DND-41 (cell line): ENCODE measurements at regions not wholly inside any gene's neighbourhood (a gene's known extent, or its start where the extent isn't known, plus 50 kb on each side); places are given as distances from the start of the nearest gene placed in this dataset.

Source experiments
- EZH2 ChIP-seq: IDR thresholded peaks from 3 replicates; pipeline ENCODE4 v1.6.1; 2012; ENCODE audit warnings: borderline replicate concordance, low read depth, mild to moderate bottlenecking, moderate library complexity, low read length, inconsistent platforms; ENCODE audit not compliant: severe bottlenecking
- TF ChIP-seq, protein P1 (sequence below): IDR thresholded peaks from 2 replicates; pipeline ENCODE4 v1.5.1; 2012; ENCODE audit warnings: borderline replicate concordance, low read length, moderate library complexity, mild to moderate bottlenecking; ENCODE audit not compliant: poor library complexity, severe bottlenecking; ENCODE audit errors: extremely low read depth

DNA sequence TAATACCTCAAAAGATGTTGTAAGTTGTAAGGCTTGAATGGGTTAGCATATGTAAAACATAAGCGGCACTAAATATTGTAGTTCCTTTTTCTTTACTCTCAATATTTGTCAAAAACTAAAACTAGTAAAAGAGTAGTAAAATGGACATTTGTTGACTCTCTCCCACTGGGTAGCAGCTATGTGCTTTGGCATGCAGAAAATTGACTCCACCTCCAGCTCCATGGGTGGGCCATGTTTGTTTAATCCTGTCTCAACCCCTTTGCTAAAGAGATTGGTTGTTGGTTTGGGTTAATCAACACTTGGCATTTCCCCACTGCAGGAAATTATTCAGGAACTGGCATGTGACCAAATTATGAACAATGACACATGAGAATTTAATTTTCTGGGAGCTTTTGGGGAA lies 114.8 kb downstream of the EOMES start:
- TF ChIP-seq, protein P1, sequence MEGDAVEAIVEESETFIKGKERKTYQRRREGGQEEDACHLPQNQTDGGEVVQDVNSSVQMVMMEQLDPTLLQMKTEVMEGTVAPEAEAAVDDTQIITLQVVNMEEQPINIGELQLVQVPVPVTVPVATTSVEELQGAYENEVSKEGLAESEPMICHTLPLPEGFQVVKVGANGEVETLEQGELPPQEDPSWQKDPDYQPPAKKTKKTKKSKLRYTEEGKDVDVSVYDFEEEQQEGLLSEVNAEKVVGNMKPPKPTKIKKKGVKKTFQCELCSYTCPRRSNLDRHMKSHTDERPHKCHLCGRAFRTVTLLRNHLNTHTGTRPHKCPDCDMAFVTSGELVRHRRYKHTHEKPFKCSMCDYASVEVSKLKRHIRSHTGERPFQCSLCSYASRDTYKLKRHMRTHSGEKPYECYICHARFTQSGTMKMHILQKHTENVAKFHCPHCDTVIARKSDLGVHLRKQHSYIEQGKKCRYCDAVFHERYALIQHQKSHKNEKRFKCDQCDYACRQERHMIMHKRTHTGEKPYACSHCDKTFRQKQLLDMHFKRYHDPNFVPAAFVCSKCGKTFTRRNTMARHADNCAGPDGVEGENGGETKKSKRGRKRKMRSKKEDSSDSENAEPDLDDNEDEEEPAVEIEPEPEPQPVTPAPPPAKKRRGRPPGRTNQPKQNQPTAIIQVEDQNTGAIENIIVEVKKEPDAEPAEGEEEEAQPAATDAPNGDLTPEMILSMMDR = no peak
- TF ChIP-seq EZH2 = no peak
